ENCODE measurements at regions not wholly inside any gene's neighbourhood (a gene's known extent, or its start where the extent isn't known, plus 50 kb on each side); places are given as distances from the start of the nearest gene placed in this dataset.

GRCh38 chr15:68512052-68512451, 66.7 kb upstream of the CORO2B start:
- no peak for TF ChIP-seq POLR2A (IDR thresholded peaks at IDR 0.05; ENCODE audit: low read depth, low read length)
- TF ChIP-seq POLR2AphosphoS5 (IDR thresholded peaks at IDR 0.05; ENCODE audit: low read depth, low read length) = no peak
- no peak for TF ChIP-seq TAF1 (IDR thresholded peaks at IDR 0.05; ENCODE audit: low read depth, low read length)
